Bronchial epithelial cell (primary cell): ENCODE measurements at regions not wholly inside any gene's neighbourhood (a gene's known extent, or its start where the extent isn't known, plus 50 kb on each side); places are given as distances from the start of the nearest gene placed in this dataset.
"Not testable (repeated sequence)": the region's sequence is repeated elsewhere in the genome, so short reads cannot be mapped to it uniquely, and the experiment has no call there.

Source experiments
- DNase-seq: peaks from one replicate; pipeline ENCODE4 v3.0.0-alpha.2; 2010; ENCODE audit warnings: low read depth
- FAIRE-seq: peaks from 2 replicates; lab custom pipeline; 2011; peaks lifted over from hg19 to GRCh38; lab: Jason Lieb, UNC
- H3K27me3 ChIP-seq: 2 replicates; pipeline ENCODE4 v1.5.1; 2011; ENCODE audit warnings: low read length; ENCODE audit not compliant: control insufficient read depth, insufficient read depth
- H3K36me3 ChIP-seq: 2 replicates; pipeline ENCODE4 v1.5.1; 2011; ENCODE audit warnings: low read length; ENCODE audit not compliant: control insufficient read depth, insufficient read depth
- H3K4me3 ChIP-seq: 2 replicates; pipeline ENCODE4 v1.5.1; 2011; ENCODE audit warnings: mild to moderate bottlenecking, low read depth, low read length, control low read depth
- CTCF ChIP-seq: IDR thresholded peaks from 2 replicates; pipeline ENCODE4 v1.5.1; 2011; ENCODE audit warnings: mild to moderate bottlenecking, moderate library complexity, low read length, control low read depth, inconsistent platforms; ENCODE audit not compliant: insufficient read depth, severe bottlenecking

- FAIRE-seq = no peak
- no peak for DNase-seq
- H3K36me3 ChIP-seq = no peaks in the 10 kb centered on the region
- TF ChIP-seq CTCF = no peak
- H3K4me3 ChIP-seq = no peak overlapping the region
- H3K27me3 ChIP-seq = no peaks in the 10 kb centered on the region
These were observed 475.6 kb downstream of the MED13L start for GRCh38 chr12:115801871-115802270.

GRCh38 chr12:115799610-115800009, 477.9 kb downstream of the MED13L start:
- Histone ChIP-seq H3K27me3 (no peaks in the 10 kb centered on the region), H3K4me3 (no peak overlapping the region), H3K36me3 (no peaks in the 10 kb centered on the region)
- no peak for DNase-seq
- TF ChIP-seq CTCF = no peak
- FAIRE-seq = no peak

GRCh38 chr12:115798309-115798917, 479.1 kb downstream of the MED13L start:
- no peak for DNase-seq
- Histone ChIP-seq H3K27me3 (no peaks in the 10 kb centered on the region), H3K36me3 (no peaks in the 10 kb centered on the region), H3K4me3 (no peak overlapping the region)
- TF ChIP-seq CTCF = no peak
- no peak for FAIRE-seq

GRCh38 chr12:115794659-115795081, 482.8 kb downstream of the MED13L start:
- FAIRE-seq (peak; percentile 36), DNase-seq (no peak)
- Histone ChIP-seq H3K36me3 (no peaks in the 10 kb centered on the region), H3K4me3 (no peak overlapping the region), H3K27me3 (no peaks in the 10 kb centered on the region)
- no peak for TF ChIP-seq CTCF

- no peaks in the 10 kb centered on the region for H3K27me3 ChIP-seq
- TF ChIP-seq CTCF = no peak
- DNase-seq (no peak), FAIRE-seq (peak; percentile 60)
- H3K4me3 ChIP-seq = no peak overlapping the region
- H3K36me3 ChIP-seq = no peaks in the 10 kb centered on the region
These were observed 486.2 kb downstream of the MED13L start for GRCh38 chr12:115791331-115791730.

GRCh38 chr12:115790526-115790925, 487.0 kb downstream of the MED13L start:
- Histone ChIP-seq H3K27me3 (no peaks in the 10 kb centered on the region), H3K4me3 (no peak overlapping the region), H3K36me3 (no peaks in the 10 kb centered on the region)
- FAIRE-seq = no peak
- TF ChIP-seq CTCF = no peak
- no peak for DNase-seq

- not testable (repeated sequence) for H3K27me3 ChIP-seq, FAIRE-seq, H3K36me3 ChIP-seq
These were observed 491.0 kb downstream of the MED13L start for GRCh38 chr12:115786490-115786889.

More at GRCh38 chr12:115786490-115786889, 491.0 kb downstream of the MED13L start:
- DNase-seq, H3K4me3 ChIP-seq: not testable (repeated sequence)
